H7 (cell line): ENCODE measurements at regions not wholly inside any gene's neighbourhood (a gene's known extent, or its start where the extent isn't known, plus 50 kb on each side); places are given as distances from the start of the nearest gene placed in this dataset.
"Not testable (repeated sequence)": the region's sequence is repeated elsewhere in the genome, so short reads cannot be mapped to it uniquely, and the experiment has no call there.

Source experiments
- DNase-seq: peaks from one replicate; pipeline ENCODE4 v3.0.0; 2012
- H3K27me3 ChIP-seq: 2 replicates; pipeline ENCODE4 v1.6.0; 2011; ENCODE audit warnings: mild to moderate bottlenecking, low read length; ENCODE audit not compliant: control insufficient read depth, insufficient read depth
- H3K36me3 ChIP-seq: replicated peaks from 2 replicates; pipeline ENCODE4 v1.5.1; 2011; ENCODE audit warnings: low read length; ENCODE audit not compliant: control insufficient read depth, insufficient read depth
- H3K4me3 ChIP-seq: 2 replicates; pipeline ENCODE4 v1.5.1; 2011; ENCODE audit warnings: low read depth, mild to moderate bottlenecking, control low read depth, low read length, moderate library complexity; ENCODE audit not compliant: insufficient read depth

DNA sequence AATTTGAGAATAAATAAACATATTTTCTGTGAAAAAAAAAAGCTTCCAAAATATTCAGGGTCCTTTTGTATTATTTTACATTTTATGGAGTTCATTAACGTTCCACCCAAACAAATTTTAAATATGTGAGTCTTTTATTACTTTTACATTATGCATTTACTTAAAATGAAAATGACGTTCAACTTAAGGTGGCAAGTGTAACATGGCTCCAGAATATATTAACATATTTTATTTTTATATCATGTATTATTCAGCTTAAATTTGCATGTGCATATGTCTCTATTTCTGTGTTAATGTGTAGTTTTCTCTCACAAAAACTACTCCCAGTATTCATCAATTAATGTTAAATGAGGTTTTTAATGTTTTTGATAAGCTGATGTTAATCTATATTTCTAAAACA is 243.6 kb upstream of the CNTN3 start:
- H3K36me3 ChIP-seq = no peaks in the 10 kb centered on the region
- no peaks in the 10 kb centered on the region for H3K27me3 ChIP-seq
- no peak overlapping the region for H3K4me3 ChIP-seq
- DNase-seq = no peak

DNA sequence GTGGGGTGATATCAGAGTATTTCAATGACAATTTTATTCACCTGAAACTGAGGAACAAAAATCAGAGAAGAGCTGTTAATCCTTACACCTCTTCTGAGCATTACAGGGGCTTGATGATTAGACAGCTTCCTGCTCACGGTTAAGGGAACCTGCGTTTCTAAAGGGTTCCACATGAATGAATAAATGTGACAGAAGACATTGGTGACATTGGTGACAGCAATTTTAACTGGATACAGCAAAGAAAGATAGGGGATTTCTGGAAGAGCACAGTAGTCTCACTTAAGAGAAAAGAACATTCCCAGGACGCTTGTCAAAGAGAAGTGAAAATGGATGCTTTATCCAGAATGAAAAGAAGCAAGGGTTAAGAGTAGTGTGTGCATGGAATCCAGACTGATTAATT is 235.9 kb upstream of the CNTN3 start:
- DNase-seq = no peak
- Histone ChIP-seq H3K4me3 (no peak overlapping the region), H3K27me3 (no peaks in the 10 kb centered on the region), H3K36me3 (no peaks in the 10 kb centered on the region)

DNA sequence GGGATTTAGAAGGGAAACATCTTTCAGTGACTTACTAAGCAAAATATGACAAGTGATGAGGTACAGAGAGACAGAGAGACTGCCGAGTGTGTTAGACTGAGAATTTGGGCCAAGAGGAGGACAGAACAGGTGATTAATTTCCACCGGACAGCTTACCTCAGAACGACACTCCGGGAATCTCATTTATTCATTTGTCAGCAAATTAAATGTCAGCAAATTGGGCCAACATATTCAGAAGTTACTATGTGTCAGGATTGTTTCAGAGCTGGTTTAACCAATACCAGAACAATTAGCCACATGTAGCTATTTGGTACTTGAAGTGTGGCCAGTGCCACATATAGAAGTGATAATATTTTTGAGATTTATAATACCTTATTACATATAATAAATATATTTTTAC is 232.6 kb upstream of the CNTN3 start:
- H3K4me3 ChIP-seq = no peak overlapping the region
- no peaks in the 10 kb centered on the region for H3K27me3 ChIP-seq
- no peak for DNase-seq
- no peaks in the 10 kb centered on the region for H3K36me3 ChIP-seq

DNA sequence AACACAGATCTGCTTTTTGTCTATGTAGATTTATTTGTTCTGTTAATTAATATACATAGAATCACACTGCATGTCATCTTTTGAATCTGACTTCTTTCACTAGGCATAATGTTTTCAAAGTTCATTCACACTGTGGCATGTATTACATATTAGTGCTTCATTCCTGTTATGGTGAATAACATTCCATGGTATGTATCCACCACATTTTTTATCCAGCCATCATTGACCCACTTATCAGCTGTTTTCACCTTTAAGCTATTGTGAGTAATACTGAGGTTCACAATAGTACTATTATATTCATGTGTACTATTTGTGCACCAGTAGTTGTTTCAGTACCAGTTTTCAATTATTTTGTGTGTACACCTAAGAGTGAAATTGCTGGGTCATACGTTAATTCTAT is 230.6 kb upstream of the CNTN3 start:
- no peak for DNase-seq
- H3K27me3 ChIP-seq = no peaks in the 10 kb centered on the region
- no peak overlapping the region for H3K4me3 ChIP-seq
- H3K36me3 ChIP-seq = no peaks in the 10 kb centered on the region

DNA sequence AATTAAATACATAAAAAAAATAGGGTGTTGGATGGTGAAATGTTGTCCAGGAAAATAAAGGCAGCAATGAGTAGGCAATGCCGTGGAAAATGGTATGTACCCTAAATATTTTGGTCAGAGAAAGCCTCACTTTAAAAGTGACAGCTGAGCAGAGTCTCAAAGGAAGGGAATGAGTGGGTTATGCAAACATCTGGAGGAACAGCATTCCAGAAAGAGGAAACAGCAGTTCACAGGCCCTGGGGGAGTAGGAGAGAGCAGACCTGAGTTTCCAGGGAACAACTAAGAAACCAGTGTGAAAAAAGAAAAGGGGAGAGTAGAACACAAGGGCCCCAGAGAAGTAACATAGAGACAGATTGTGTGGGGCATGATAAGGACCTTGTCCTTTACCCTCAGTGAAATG is 230.0 kb upstream of the CNTN3 start:
- Histone ChIP-seq H3K36me3 (no peaks in the 10 kb centered on the region), H3K27me3 (no peaks in the 10 kb centered on the region), H3K4me3 (no peak overlapping the region)
- peak; percentile 1 for DNase-seq

DNA sequence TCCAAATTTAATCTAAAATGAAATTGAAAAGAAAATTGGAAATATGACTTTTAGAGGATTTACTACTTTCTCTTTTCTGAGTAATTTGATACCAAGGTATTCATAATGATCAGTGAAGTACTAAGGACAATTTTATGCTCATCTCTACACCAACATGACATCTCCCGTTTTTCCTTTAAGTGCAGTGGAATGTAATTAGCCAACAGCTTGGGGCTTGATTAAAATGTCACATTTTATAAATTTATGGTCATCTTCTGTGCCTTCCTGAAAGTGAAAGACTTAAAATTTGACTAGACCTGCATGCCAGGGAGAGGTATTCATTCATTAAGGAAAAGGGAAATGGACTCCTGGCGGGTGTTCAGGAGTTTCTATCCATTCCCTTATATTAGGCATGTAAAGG is 228.2 kb upstream of the CNTN3 start:
- H3K4me3 ChIP-seq = no peak overlapping the region
- no peaks in the 10 kb centered on the region for H3K27me3 ChIP-seq
- no peaks in the 10 kb centered on the region for H3K36me3 ChIP-seq
- no peak for DNase-seq

DNA sequence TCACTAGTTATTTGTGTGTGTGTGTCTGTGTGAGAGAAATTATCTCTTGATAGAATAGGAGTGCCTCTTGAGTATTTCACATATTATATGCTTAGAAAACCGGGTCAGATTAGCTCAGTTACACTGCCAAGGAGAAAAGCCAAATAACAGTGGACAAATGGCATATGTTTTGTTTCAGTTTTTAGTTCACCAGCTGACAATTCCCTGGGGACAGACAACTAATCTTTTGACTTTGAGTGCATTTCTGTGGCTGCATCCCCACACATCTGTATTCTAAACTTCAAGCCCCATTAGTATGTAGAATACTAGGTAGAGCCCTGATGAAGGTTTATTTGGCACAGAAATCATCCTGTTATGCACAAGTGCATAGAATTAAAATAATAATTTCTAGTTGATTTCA is 227.7 kb upstream of the CNTN3 start:
- H3K27me3 ChIP-seq = no peaks in the 10 kb centered on the region

DNA sequence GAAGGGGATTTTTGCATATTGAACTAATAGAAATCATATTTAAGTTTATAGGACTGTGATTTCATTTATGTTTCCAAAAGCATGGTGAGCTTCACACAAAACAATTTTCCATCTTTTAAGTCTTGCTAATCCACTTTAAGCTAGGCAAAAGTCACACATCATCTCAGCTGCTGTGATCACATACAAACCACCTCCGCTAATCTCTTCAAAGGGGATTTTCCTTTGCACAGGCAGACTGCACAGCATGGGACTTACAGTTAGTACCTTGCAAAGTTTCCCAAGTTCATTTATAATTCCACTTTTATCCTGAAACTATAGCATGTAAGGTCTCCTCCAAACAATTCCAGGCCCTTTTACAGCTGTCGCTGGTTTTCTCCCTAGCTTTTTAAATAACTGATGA is 225.1 kb upstream of the CNTN3 start:
- no peaks in the 10 kb centered on the region for H3K27me3 ChIP-seq
- H3K36me3 ChIP-seq = no peaks in the 10 kb centered on the region
- no peak for DNase-seq
- no peak overlapping the region for H3K4me3 ChIP-seq

More for the DNA sequence above, 227.7 kb upstream of the CNTN3 start:
- DNase-seq = no peak
- Histone ChIP-seq H3K4me3 (no peak overlapping the region), H3K36me3 (no peaks in the 10 kb centered on the region)

DNA sequence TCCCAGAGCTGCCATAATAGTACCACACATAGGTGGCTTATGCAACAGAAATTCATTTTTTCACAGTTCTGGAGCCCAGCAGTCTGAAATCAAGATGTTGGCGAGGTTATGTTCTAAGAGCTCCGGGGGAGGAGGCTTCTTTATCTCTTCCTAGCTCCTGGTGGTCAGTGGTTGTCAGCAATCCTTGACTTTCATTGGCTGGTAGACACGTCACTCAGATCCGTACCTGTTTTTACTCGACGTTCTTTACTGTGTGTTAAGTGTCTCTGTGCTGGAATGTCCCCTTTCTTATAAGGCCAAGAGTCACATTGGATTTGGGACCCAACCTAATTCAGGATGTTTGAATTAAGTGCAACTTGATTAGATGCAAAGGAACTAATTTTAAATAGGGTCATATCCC is 218.5 kb upstream of the CNTN3 start:
- Histone ChIP-seq H3K4me3 (no peak overlapping the region), H3K36me3 (no peaks in the 10 kb centered on the region), H3K27me3 (no peaks in the 10 kb centered on the region)
- peak; percentile 4 for DNase-seq

DNA sequence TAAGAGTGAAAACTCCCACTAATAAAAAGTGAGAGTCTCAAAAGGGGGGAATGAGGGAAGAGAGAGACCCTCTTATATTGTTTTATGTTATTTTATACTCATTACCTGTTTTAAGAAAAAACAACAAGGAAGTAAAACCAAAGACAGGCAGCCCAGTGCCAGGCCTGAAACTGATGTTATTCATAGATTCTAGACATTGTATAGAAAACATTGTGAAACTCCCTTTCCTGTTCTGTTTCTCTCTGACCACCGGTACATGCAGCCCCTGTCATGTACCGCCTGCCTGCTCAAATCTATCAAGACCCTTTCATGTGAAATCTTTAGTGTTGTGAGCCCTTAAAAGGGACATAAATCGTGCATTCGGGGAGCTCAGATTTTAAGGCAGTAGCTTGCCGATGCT is 216.4 kb upstream of the CNTN3 start:
- H3K27me3 ChIP-seq, H3K36me3 ChIP-seq, H3K4me3 ChIP-seq, DNase-seq: not testable (repeated sequence)

DNA sequence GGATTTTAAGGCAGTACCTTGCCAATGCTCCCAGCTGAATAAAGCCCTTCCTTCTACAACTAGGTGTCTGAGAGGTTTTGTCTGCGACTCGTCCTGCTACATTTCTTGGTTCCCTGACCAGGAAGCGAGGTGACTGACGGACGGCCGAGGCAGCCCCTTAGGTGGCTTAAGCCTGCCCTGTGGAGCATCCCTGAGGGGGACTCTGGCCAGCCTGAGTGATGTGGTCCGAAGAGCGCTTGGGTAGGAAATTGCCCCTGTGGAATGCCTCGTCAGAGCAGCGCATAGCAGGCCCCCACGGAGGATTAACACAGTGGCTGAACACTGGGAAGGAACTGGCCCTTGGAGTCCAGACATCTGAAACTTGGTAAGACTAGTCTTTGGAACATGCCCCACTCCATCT is 210.9 kb upstream of the CNTN3 start:
- not testable (repeated sequence) for H3K27me3 ChIP-seq, H3K4me3 ChIP-seq, DNase-seq, H3K36me3 ChIP-seq

DNA sequence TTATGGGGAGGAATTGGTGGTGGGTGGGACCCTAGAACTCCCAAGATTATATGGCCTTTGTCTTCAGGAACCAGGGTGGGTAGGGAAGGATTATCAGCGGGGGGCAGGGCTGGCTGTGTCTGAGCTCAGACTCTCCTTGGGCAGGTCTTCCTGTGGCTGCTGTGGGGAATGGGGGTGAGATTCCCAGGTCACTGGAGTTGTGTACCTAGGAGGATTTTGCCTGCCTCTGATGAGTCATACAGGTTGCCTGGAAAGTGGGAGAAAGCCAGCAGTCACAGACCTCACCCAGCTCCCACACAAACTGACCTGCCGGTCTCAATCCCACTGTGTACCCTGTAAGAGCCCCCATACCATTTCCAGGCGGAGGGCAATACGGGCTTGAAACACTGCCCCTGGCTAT is 209.9 kb upstream of the CNTN3 start:
- DNase-seq = no peak
- H3K36me3 ChIP-seq = no peaks in the 10 kb centered on the region
- H3K27me3 ChIP-seq = no peaks in the 10 kb centered on the region
- H3K4me3 ChIP-seq = no peak overlapping the region

DNA sequence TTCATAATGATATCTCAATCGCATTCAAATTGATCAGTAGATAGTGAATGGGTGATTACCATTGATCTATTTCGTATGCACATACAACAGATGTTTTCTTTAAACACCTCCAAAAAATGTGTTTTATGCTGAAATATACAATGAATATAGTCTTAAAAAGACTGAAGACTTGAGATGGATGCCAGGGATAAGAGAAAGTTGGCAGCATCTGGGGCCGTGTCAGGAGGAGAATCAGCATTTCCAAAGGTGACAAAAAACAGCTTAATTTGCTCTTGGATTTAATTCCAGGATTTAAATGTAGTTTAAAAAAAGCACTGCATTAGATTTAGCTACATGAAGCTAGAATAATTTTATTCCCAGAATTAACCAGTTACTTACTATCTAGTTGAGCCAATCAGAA is 199.7 kb upstream of the CNTN3 start:
- no peak for DNase-seq
- Histone ChIP-seq H3K27me3 (no peaks in the 10 kb centered on the region), H3K4me3 (no peak overlapping the region), H3K36me3 (no peaks in the 10 kb centered on the region)

DNA sequence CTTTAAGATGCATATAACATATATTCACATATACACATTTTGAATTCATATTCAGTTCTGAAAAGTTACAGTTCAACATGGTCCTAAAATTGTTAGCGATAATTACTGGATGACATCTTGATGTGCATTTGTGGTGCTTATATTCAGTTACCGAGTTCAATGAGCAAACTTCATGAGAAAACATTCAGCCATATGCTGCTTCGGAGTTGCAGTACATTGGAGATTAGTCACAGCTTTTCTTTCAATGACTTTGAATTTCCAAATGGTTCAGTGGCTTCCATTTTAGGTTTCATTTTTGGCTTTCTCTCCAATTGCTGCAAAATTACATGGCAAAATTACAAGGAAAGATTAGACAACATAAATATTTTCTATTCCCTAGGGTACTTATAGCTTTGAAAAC is 198.3 kb upstream of the CNTN3 start:
- Histone ChIP-seq H3K36me3 (no peaks in the 10 kb centered on the region), H3K27me3 (no peaks in the 10 kb centered on the region), H3K4me3 (no peak overlapping the region)
- DNase-seq = no peak

DNA sequence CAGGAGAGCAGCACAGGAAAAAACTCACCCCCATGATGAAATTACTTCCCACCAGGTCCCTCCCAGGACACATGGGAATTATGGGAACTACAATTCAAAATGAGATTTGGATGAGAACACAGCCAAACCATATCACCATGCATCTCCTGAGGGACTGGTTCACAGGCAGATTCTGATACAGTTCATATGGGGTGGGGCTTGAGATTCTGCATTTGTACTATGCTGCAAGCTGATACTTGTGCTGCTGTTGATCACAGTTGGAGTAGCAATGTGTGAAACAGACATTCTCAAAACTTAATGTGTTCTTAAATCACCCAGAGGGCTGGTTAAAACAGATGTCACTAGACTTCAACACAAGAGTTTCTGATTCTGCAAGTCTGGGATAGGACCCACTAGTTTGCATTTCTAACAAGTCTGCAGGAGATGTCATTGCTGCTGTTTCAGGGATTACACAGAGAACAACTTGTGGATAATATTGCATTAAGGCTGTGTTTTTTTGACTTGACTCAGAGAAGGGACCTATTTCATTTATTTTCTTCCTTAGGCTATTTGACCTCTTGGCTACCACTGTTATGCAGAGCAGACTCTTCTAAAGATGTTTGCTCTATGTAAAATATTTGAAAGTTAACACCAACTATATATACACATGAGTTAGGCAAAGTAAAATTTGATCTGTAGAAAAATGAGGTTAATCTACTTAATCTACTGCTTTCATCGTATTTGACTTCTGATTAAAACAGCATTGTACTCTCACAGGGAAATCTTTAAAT is 194.2 kb upstream of the CNTN3 start:
- Histone ChIP-seq H3K36me3 (no peaks in the 10 kb centered on the region), H3K27me3 (no peaks in the 10 kb centered on the region), H3K4me3 (no peak overlapping the region)
- no peak for DNase-seq

DNA sequence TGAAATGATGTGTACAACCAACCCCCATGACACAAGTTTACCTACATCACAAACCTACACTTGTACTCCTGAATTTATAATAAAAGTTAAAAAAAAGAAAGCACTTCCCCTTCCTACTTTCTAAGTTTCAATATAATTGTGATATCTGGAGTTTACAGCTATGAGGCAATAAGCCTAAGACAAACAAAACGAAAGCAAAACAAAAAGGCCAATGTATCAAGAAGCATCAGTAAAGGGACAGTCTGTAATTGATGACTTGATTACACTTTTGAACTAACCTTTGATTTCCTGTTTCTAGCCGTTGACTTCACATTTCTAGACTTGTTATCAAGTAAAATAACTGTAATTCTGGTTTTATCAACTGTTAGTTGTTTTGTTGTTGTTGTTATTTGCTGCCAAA is 187.5 kb upstream of the CNTN3 start:
- no peaks in the 10 kb centered on the region for H3K36me3 ChIP-seq
- DNase-seq = no peak

More for the DNA sequence above, 187.5 kb upstream of the CNTN3 start:
- Histone ChIP-seq H3K4me3 (no peak overlapping the region), H3K27me3 (no peaks in the 10 kb centered on the region)
